Lower leg skin (tissue), 4 donors: ENCODE measurements at regions not wholly inside any gene's neighbourhood (a gene's known extent, or its start where the extent isn't known, plus 50 kb on each side); places are given as distances from the start of the nearest gene placed in this dataset.
A peak's percentile ranks its signal among the peaks of the same experiment; 100 is the strongest.
"Not testable (repeated sequence)": the region's sequence is repeated elsewhere in the genome, so short reads cannot be mapped to it uniquely, and the experiment has no call there.

Experiments
- DNase-seq, 2 donors: peaks; one replicate each; pipeline ENCODE4 v3.0.0-alpha.2; 2019; ENCODE audit warnings: low spot score in 2 of 2
- H3K4me3 ChIP-seq: fragments of 200-600 bp; sonication (generic); 2 replicates; pipeline ENCODE4 v1.5.1; 2017; ENCODE audit warnings: mild to moderate bottlenecking, low read depth; ENCODE audit not compliant: poor library complexity, severe bottlenecking
- CTCF ChIP-seq, 3 donors: fragments of 450-650 bp; IDR thresholded peaks; one replicate each; pipeline ENCODE4 v1.5.1; 2016; ENCODE audit warnings: antibody characterized with exemption in 3 of 3, mild to moderate bottlenecking in 3 of 3, moderate library complexity in 2 of 3
- POLR2A ChIP-seq, 2 donors: fragments of 450-650 bp; IDR thresholded peaks; one replicate each; pipeline ENCODE4 v1.6.1; 2016 to 2017; ENCODE audit warnings: antibody characterized with exemption in 2 of 2, mild to moderate bottlenecking in 1 of 2, moderate library complexity in 1 of 2
- WGBS, 2 donors: methylation state at CpG; one replicate each; pipeline ENCODE4 v1.1.5; 2018; 5-methylcytosine and 5-hydroxymethylcytosine counted together
- intact Hi-C: fragments of 100-400 bp; cut with DNase I; formaldehyde crosslinking; loops from one replicate; pipeline ENCODE4 v1.15.0; 2023; ENCODE audit warnings: low total_unique reads

GRCh38 chr7:17098515-17098914, 199.9 kb upstream of the AHR start:
- intact Hi-C loops: no loop called here
- TF ChIP-seq POLR2A (IDR thresholded peaks at IDR 0.05): no peak
- TF ChIP-seq CTCF (IDR thresholded peaks at IDR 0.05): no peak
- WGBS, 2 donors: 41 to 53% methylated on average over 1 of the region's 1 CpG
- no peak overlapping the region for H3K4me3 ChIP-seq
- DNase-seq: no peak

GRCh38 chr7:17099083-17099973, 199.1 kb upstream of the AHR start:
- intact Hi-C loops: no loop called here
- WGBS, 2 donors: 66 to 70% methylated on average over 12 of the region's 12 CpGs
- no peak for TF ChIP-seq CTCF (IDR thresholded peaks at IDR 0.05)
- no peak for TF ChIP-seq POLR2A (IDR thresholded peaks at IDR 0.05)
- H3K4me3 ChIP-seq: no peak overlapping the region
- DNase-seq: peak in 1 of 2 donors; percentile 44

GRCh38 chr7:17099974-17100509, 198.4 kb upstream of the AHR start:
- WGBS, 2 donors: 91 to 100% methylated on average over 2 of the region's 2 CpGs
- H3K4me3 ChIP-seq, intact Hi-C loops, DNase-seq: not testable (repeated sequence)

GRCh38 chr7:17101207-17101696, 197.2 kb upstream of the AHR start:
- intact Hi-C loops: no loop called here
- no peak overlapping the region for H3K4me3 ChIP-seq
- WGBS, 2 donors: 94 to 96% methylated on average over 6 of the region's 6 CpGs
- TF ChIP-seq CTCF (IDR thresholded peaks at IDR 0.05) (no peak), POLR2A (IDR thresholded peaks at IDR 0.05) (no peak)
- no peak for DNase-seq

GRCh38 chr7:17103170-17103569, 195.3 kb upstream of the AHR start:
- TF ChIP-seq POLR2A (IDR thresholded peaks at IDR 0.05) (no peak), CTCF (IDR thresholded peaks at IDR 0.05) (no peak)
- DNase-seq: no peak
- intact Hi-C loops: no loop called here
- no peak overlapping the region for H3K4me3 ChIP-seq
- WGBS, 2 donors: 66 to 72% methylated on average over 4 of the region's 4 CpGs

GRCh38 chr7:17103984-17104383, 194.5 kb upstream of the AHR start:
- intact Hi-C loops: no loop called here
- no peak overlapping the region for H3K4me3 ChIP-seq
- no peak for DNase-seq
- TF ChIP-seq CTCF (IDR thresholded peaks at IDR 0.05) (no peak), POLR2A (IDR thresholded peaks at IDR 0.05) (no peak)
- WGBS, 2 donors: 45 to 52% methylated on average over 5 of the region's 5 CpGs
